NT2/D1 (cell line): ENCODE measurements at regions not wholly inside any gene's neighbourhood (a gene's known extent, or its start where the extent isn't known, plus 50 kb on each side); places are given as distances from the start of the nearest gene placed in this dataset.

Experiments used
- DNase-seq: peaks from one replicate; pipeline ENCODE4 v3.0.0-alpha.2; 2011; ENCODE audit warnings: low read depth, low spot score
- H3K27me3 ChIP-seq: 2 replicates; pipeline ENCODE4 v1.6.0; 2011; ENCODE audit warnings: mild to moderate bottlenecking; ENCODE audit not compliant: insufficient read length, insufficient read depth
- H3K36me3 ChIP-seq: 2 replicates; pipeline ENCODE4 v1.6.1; 2011; ENCODE audit warnings: mild to moderate bottlenecking, low read length, mixed read lengths; ENCODE audit not compliant: insufficient read depth, insufficient read length
- H3K4me1 ChIP-seq: 2 replicates; pipeline ENCODE4 v1.5.1; 2011; ENCODE audit not compliant: insufficient read depth, insufficient read length
- H3K4me3 ChIP-seq: 2 replicates; pipeline ENCODE4 v1.5.1; 2011; ENCODE audit warnings: low read depth; ENCODE audit not compliant: insufficient read length
- H3K9ac ChIP-seq: 2 replicates; pipeline ENCODE4 v1.6.0; 2011; ENCODE audit warnings: low read depth; ENCODE audit not compliant: insufficient read length
- H3K9me3 ChIP-seq: 2 replicates; pipeline ENCODE4 v1.5.1; 2011; ENCODE audit warnings: mild to moderate bottlenecking, low read length; ENCODE audit not compliant: insufficient read depth
- SUZ12 ChIP-seq: IDR thresholded peaks from 2 replicates; pipeline ENCODE4 v1.6.1; 2011; ENCODE audit not compliant: insufficient read length, insufficient read depth; ENCODE audit errors: extremely low read depth
- YY1 ChIP-seq: IDR thresholded peaks from 2 replicates; pipeline ENCODE4 v1.6.1; 2011; ENCODE audit not compliant: insufficient read length, insufficient read depth
- ZNF274 ChIP-seq: IDR thresholded peaks from 2 replicates; pipeline ENCODE4 v1.6.1; 2011; ENCODE audit warnings: mild to moderate bottlenecking, low read depth, low read length

- no peaks in the 10 kb centered on the region for H3K36me3 ChIP-seq
- DNase-seq = no peak
- H3K9ac ChIP-seq = no peak overlapping the region
Measured at GRCh38 chr17:56074361-56074890, 78.8 kb upstream of the ANKFN1 start.

GRCh38 chr17:56076980-56077379 lies 76.3 kb upstream of the ANKFN1 start:
- Histone ChIP-seq H3K4me1 (no peaks in the 10 kb centered on the region), H3K9ac (no peak overlapping the region), H3K27me3 (no peaks in the 10 kb centered on the region), H3K36me3 (no peaks in the 10 kb centered on the region), H3K9me3 (no peaks in the 10 kb centered on the region), H3K4me3 (no peak overlapping the region)
- TF ChIP-seq YY1 (no peak), SUZ12 (no peak)
- DNase-seq = no peak

More at GRCh38 chr17:56074361-56074890, 78.8 kb upstream of the ANKFN1 start:
- Histone ChIP-seq H3K9me3 (no peaks in the 10 kb centered on the region), H3K27me3 (no peaks in the 10 kb centered on the region), H3K4me1 (no peaks in the 10 kb centered on the region), H3K4me3 (no peak overlapping the region)
- TF ChIP-seq YY1 = no peak
- TF ChIP-seq ZNF274 = no peak
- no peak for TF ChIP-seq SUZ12

- no peak for DNase-seq
- Histone ChIP-seq H3K4me1 (no peaks in the 10 kb centered on the region), H3K27me3 (no peaks in the 10 kb centered on the region), H3K36me3 (no peaks in the 10 kb centered on the region), H3K9me3 (no peaks in the 10 kb centered on the region), H3K9ac (no peak overlapping the region), H3K4me3 (no peak overlapping the region)
- TF ChIP-seq SUZ12 = no peak
- TF ChIP-seq YY1 = no peak
- no peak for TF ChIP-seq ZNF274
Measured at GRCh38 chr17:56083475-56083874, 69.8 kb upstream of the ANKFN1 start.

GRCh38 chr17:56085576-56086267 lies 67.6 kb upstream of the ANKFN1 start:
- Histone ChIP-seq H3K27me3 (no peaks in the 10 kb centered on the region), H3K4me1 (no peaks in the 10 kb centered on the region), H3K9me3 (no peaks in the 10 kb centered on the region), H3K9ac (no peak overlapping the region), H3K36me3 (no peaks in the 10 kb centered on the region), H3K4me3 (no peak overlapping the region)
- TF ChIP-seq YY1 = no peak
- TF ChIP-seq ZNF274 = no peak
- TF ChIP-seq SUZ12 = no peak
- DNase-seq = no peak

GRCh38 chr17:56087199-56087598 lies 66.1 kb upstream of the ANKFN1 start:
- no peaks in the 10 kb centered on the region for H3K36me3 ChIP-seq
- no peaks in the 10 kb centered on the region for H3K4me1 ChIP-seq
- TF ChIP-seq YY1 = no peak
- TF ChIP-seq SUZ12 = no peak
- TF ChIP-seq ZNF274 = no peak
- H3K9me3 ChIP-seq = no peaks in the 10 kb centered on the region
- H3K27me3 ChIP-seq = no peaks in the 10 kb centered on the region
- no peak overlapping the region for H3K9ac ChIP-seq
- no peak for DNase-seq
- H3K4me3 ChIP-seq = no peak overlapping the region

- no peak for TF ChIP-seq SUZ12
- TF ChIP-seq YY1 = no peak
- no peak for TF ChIP-seq ZNF274
- Histone ChIP-seq H3K4me1 (no peaks in the 10 kb centered on the region), H3K4me3 (no peak overlapping the region), H3K9me3 (no peaks in the 10 kb centered on the region), H3K27me3 (no peaks in the 10 kb centered on the region), H3K36me3 (no peaks in the 10 kb centered on the region), H3K9ac (no peak overlapping the region)
- no peak for DNase-seq
Measured at GRCh38 chr17:56096026-56096810, 57.1 kb upstream of the ANKFN1 start.

GRCh38 chr17:56098746-56099145 lies 54.5 kb upstream of the ANKFN1 start:
- Histone ChIP-seq H3K4me1 (no peaks in the 10 kb centered on the region), H3K9me3 (no peaks in the 10 kb centered on the region), H3K27me3 (no peaks in the 10 kb centered on the region), H3K36me3 (no peaks in the 10 kb centered on the region), H3K9ac (no peak overlapping the region), H3K4me3 (no peak overlapping the region)
- TF ChIP-seq YY1 = no peak
- DNase-seq = no peak
